Astrocyte (in vitro differentiated cells and primary cell): ENCODE measurements at regions not wholly inside any gene's neighbourhood (a gene's known extent, or its start where the extent isn't known, plus 50 kb on each side); places are given as distances from the start of the nearest gene placed in this dataset.

Experiments used
- DNase-seq: peaks from one replicate; pipeline ENCODE4 v3.0.0-alpha.2; 2010; ENCODE audit warnings: low read depth
- FAIRE-seq: peaks from 2 replicates; lab custom pipeline; 2011; peaks lifted over from hg19 to GRCh38; lab: Jason Lieb, UNC
- H2AFZ ChIP-seq: 2 replicates; pipeline ENCODE4 v1.6.0; 2012; ENCODE audit warnings: low read depth, low read length, inconsistent platforms
- H3K27ac ChIP-seq: 2 replicates; pipeline ENCODE4 v1.5.1; 2011; ENCODE audit warnings: low read depth, low read length, inconsistent platforms
- H3K27me3 ChIP-seq: 2 replicates; pipeline ENCODE4 v1.6.0; 2011; ENCODE audit warnings: low read length, inconsistent platforms; ENCODE audit not compliant: insufficient read depth
- H3K36me3 ChIP-seq: 2 replicates; pipeline ENCODE4 v1.5.1; 2011; ENCODE audit warnings: low read length, inconsistent platforms; ENCODE audit not compliant: insufficient read depth
- H3K4me1 ChIP-seq: 2 replicates; pipeline ENCODE4 v1.5.1; 2011; ENCODE audit warnings: low read length, inconsistent platforms; ENCODE audit not compliant: insufficient read depth
- H3K4me2 ChIP-seq: 2 replicates; pipeline ENCODE4 v1.6.0; 2012; ENCODE audit warnings: low read length, inconsistent platforms
- H3K4me3 ChIP-seq: 2 replicates; pipeline ENCODE4 v1.5.1; 2011; ENCODE audit warnings: low read depth, mild to moderate bottlenecking, low read length, inconsistent platforms; ENCODE audit not compliant: insufficient read depth
- H3K79me2 ChIP-seq: 2 replicates; pipeline ENCODE4 v1.6.0; 2012; ENCODE audit warnings: mild to moderate bottlenecking, low read length, inconsistent platforms; ENCODE audit not compliant: insufficient read depth
- H3K9ac ChIP-seq: 2 replicates; pipeline ENCODE4 v1.6.0; 2012; ENCODE audit warnings: mild to moderate bottlenecking, low read length, inconsistent platforms
- H3K9me3 ChIP-seq: 2 replicates; pipeline ENCODE4 v1.5.1; 2012; ENCODE audit warnings: low read depth, mild to moderate bottlenecking, low read length, inconsistent platforms; ENCODE audit not compliant: insufficient read depth
- H4K20me1 ChIP-seq: 2 replicates; pipeline ENCODE4 v1.6.0; 2012; ENCODE audit warnings: low read length, inconsistent platforms; ENCODE audit not compliant: insufficient read depth
- H3K27ac Mint-ChIP-seq: one replicate; pipeline ENCODE4 v1.8.0; 2021; ENCODE audit warnings: mild to moderate bottlenecking, mixed read lengths; ENCODE audit not compliant: unreplicated experiment
- H3K27me3 Mint-ChIP-seq: one replicate; pipeline ENCODE4 v1.8.0; 2021; ENCODE audit warnings: low read depth, mixed read lengths; ENCODE audit not compliant: unreplicated experiment
- H3K36me3 Mint-ChIP-seq: one replicate; pipeline ENCODE4 v1.8.0; 2021; ENCODE audit warnings: low read depth, mixed read lengths; ENCODE audit not compliant: unreplicated experiment
- H3K4me1 Mint-ChIP-seq: one replicate; pipeline ENCODE4 v1.8.0; 2021; ENCODE audit warnings: low read depth, mixed read lengths; ENCODE audit not compliant: unreplicated experiment
- H3K4me3 Mint-ChIP-seq: one replicate; pipeline ENCODE4 v1.8.0; 2021; ENCODE audit warnings: mild to moderate bottlenecking, moderate library complexity, mixed read lengths; ENCODE audit not compliant: unreplicated experiment
- H3K9me3 Mint-ChIP-seq: one replicate; pipeline ENCODE4 v1.8.0; 2021; ENCODE audit warnings: mild to moderate bottlenecking, mixed read lengths; ENCODE audit not compliant: unreplicated experiment
- CTCF ChIP-seq: IDR thresholded peaks from 2 replicates; pipeline ENCODE4 v1.5.1; 2011; ENCODE audit warnings: low read depth, mild to moderate bottlenecking, inconsistent platforms, low read length, moderate library complexity; ENCODE audit not compliant: insufficient read depth
- EZH2 ChIP-seq: IDR thresholded peaks from 2 replicates; pipeline ENCODE4 v1.6.1; 2012; ENCODE audit warnings: mild to moderate bottlenecking, low read length, inconsistent platforms; ENCODE audit not compliant: insufficient read depth

GRCh38 chr3:151557068-151557840 lies 96.4 kb upstream of the IGSF10 start:
- FAIRE-seq = no peak
- Histone ChIP-seq H3K9me3 (no peaks in the 10 kb centered on the region), H3K4me2 (no peak overlapping the region), H2AFZ (no peak overlapping the region), H3K36me3 (no peaks in the 10 kb centered on the region), H4K20me1 (no peaks in the 10 kb centered on the region), H3K9ac (no peak overlapping the region), H3K4me1 (no peaks in the 10 kb centered on the region), H3K27me3 (no peaks in the 10 kb centered on the region), H3K27ac (no peak overlapping the region), H3K79me2 (no peaks in the 10 kb centered on the region), H3K4me3 (no peak overlapping the region)
- Mint-ChIP-seq H3K4me1 (peaks cover 5% of the 10 kb centered on the region), H3K9me3 (no peaks in the 10 kb centered on the region), H3K36me3 (no peaks in the 10 kb centered on the region), H3K27ac (no peak overlapping the region), H3K27me3 (no peaks in the 10 kb centered on the region), H3K4me3 (no peak overlapping the region)
- TF ChIP-seq EZH2 = no peak
- TF ChIP-seq CTCF = no peak
- DNase-seq = no peak

GRCh38 chr3:151556596-151556995 lies 95.7 kb upstream of the IGSF10 start:
- no peaks in the 10 kb centered on the region for H3K9me3 ChIP-seq
- no peaks in the 10 kb centered on the region for H3K27me3 ChIP-seq
- no peaks in the 10 kb centered on the region for H3K4me1 ChIP-seq
- H3K36me3 ChIP-seq = no peaks in the 10 kb centered on the region
- no peaks in the 10 kb centered on the region for H3K79me2 ChIP-seq
- H3K4me3 ChIP-seq = no peak overlapping the region
- no peak for FAIRE-seq
- H2AFZ ChIP-seq = no peak overlapping the region
- Mint-ChIP-seq H3K4me1 (peaks cover 5% of the 10 kb centered on the region), H3K9me3 (no peaks in the 10 kb centered on the region), H3K4me3 (no peak overlapping the region), H3K27ac (no peak overlapping the region), H3K27me3 (no peaks in the 10 kb centered on the region), H3K36me3 (no peaks in the 10 kb centered on the region)
- H3K27ac ChIP-seq = no peak overlapping the region
- TF ChIP-seq EZH2 (no peak), CTCF (no peak)
- no peak overlapping the region for H3K9ac ChIP-seq
- no peaks in the 10 kb centered on the region for H4K20me1 ChIP-seq
- DNase-seq = no peak
- no peak overlapping the region for H3K4me2 ChIP-seq

DNA sequence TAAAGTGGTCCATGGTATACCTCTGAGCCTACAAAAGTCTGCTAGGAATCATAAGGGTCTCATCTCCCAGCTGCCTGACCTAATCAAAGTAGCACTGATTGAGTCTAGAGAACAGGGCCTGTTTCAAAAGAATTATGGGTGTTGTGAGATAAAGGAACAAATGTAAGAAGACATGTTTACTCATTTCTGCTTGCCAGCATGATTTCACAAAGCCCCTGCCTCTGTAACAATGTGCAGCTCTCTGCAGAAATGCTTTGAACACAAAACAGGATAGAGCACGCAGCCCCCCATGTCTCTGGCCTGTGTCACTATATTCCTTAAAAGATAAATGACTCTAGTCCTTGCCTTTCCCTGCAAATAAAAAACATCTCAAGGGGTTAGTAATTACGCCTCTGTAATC lies 94.7 kb upstream of the IGSF10 start:
- H4K20me1 ChIP-seq = no peaks in the 10 kb centered on the region
- no peak for TF ChIP-seq CTCF
- no peak for TF ChIP-seq EZH2
- H3K4me1 Mint-ChIP-seq = peaks cover 5% of the 10 kb centered on the region
- no peak overlapping the region for H3K27ac ChIP-seq
- no peaks in the 10 kb centered on the region for H3K4me1 ChIP-seq
- FAIRE-seq = no peak
- no peaks in the 10 kb centered on the region for H3K9me3 Mint-ChIP-seq
- H3K36me3 Mint-ChIP-seq = no peaks in the 10 kb centered on the region
- no peak overlapping the region for H3K4me3 Mint-ChIP-seq
- H3K4me3 ChIP-seq = no peak overlapping the region
- H3K4me2 ChIP-seq = no peak overlapping the region
- DNase-seq = no peak
- H3K79me2 ChIP-seq = no peaks in the 10 kb centered on the region
- no peaks in the 10 kb centered on the region for H3K27me3 ChIP-seq
- H3K27ac Mint-ChIP-seq = no peak overlapping the region
- no peaks in the 10 kb centered on the region for H3K36me3 ChIP-seq
- H3K27me3 Mint-ChIP-seq = no peaks in the 10 kb centered on the region
- no peaks in the 10 kb centered on the region for H3K9me3 ChIP-seq
- H3K9ac ChIP-seq = no peak overlapping the region
- no peak overlapping the region for H2AFZ ChIP-seq
